ENCODE measurements at regions not wholly inside any gene's neighbourhood (a gene's known extent, or its start where the extent isn't known, plus 50 kb on each side); places are given as distances from the start of the nearest gene placed in this dataset.

DNA sequence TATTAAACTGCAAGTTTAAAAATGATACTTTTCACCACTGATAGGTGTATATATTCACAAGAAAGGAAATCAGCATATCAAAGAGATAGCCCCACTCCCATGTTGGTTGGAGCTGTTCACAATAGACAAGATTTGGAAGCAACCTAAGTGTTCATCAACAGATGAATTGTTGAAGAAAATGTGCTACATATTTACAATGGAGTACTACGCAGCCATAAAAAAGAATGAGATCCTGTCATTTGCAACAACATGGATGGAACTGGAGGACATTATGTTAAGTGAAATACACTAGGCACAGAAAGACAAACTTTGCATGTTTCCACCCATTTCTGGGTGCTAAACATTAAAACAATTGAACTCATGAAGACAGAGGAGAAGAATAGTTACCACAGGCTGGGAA, 278.9 kb upstream of the XYLT1 start:
- TF ChIP-seq POLR2AphosphoS5 (IDR thresholded peaks at IDR 0.05; ENCODE audit: low read depth, low read length), result no peak
- no peak for TF ChIP-seq FOXP2 (optimal IDR thresholded peaks at IDR 0.05; ENCODE audit: borderline replicate concordance, extremely low read depth, extremely low read length, insufficient read depth)
- TF ChIP-seq SIN3A (IDR thresholded peaks at IDR 0.05; ENCODE audit: borderline replicate concordance, insufficient read depth, low read length), result no peak
- TF ChIP-seq, protein P1, sequence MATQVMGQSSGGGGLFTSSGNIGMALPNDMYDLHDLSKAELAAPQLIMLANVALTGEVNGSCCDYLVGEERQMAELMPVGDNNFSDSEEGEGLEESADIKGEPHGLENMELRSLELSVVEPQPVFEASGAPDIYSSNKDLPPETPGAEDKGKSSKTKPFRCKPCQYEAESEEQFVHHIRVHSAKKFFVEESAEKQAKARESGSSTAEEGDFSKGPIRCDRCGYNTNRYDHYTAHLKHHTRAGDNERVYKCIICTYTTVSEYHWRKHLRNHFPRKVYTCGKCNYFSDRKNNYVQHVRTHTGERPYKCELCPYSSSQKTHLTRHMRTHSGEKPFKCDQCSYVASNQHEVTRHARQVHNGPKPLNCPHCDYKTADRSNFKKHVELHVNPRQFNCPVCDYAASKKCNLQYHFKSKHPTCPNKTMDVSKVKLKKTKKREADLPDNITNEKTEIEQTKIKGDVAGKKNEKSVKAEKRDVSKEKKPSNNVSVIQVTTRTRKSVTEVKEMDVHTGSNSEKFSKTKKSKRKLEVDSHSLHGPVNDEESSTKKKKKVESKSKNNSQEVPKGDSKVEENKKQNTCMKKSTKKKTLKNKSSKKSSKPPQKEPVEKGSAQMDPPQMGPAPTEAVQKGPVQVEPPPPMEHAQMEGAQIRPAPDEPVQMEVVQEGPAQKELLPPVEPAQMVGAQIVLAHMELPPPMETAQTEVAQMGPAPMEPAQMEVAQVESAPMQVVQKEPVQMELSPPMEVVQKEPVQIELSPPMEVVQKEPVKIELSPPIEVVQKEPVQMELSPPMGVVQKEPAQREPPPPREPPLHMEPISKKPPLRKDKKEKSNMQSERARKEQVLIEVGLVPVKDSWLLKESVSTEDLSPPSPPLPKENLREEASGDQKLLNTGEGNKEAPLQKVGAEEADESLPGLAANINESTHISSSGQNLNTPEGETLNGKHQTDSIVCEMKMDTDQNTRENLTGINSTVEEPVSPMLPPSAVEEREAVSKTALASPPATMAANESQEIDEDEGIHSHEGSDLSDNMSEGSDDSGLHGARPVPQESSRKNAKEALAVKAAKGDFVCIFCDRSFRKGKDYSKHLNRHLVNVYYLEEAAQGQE (IDR thresholded peaks at IDR 0.05; ENCODE audit: insufficient read depth in 1 of 2, low read depth in 2 of 2, low read length in 2 of 2), result no peak
- TF ChIP-seq TAF1 (IDR thresholded peaks at IDR 0.05; ENCODE audit: borderline replicate concordance, insufficient read depth, low read length), result no peak

DNA sequence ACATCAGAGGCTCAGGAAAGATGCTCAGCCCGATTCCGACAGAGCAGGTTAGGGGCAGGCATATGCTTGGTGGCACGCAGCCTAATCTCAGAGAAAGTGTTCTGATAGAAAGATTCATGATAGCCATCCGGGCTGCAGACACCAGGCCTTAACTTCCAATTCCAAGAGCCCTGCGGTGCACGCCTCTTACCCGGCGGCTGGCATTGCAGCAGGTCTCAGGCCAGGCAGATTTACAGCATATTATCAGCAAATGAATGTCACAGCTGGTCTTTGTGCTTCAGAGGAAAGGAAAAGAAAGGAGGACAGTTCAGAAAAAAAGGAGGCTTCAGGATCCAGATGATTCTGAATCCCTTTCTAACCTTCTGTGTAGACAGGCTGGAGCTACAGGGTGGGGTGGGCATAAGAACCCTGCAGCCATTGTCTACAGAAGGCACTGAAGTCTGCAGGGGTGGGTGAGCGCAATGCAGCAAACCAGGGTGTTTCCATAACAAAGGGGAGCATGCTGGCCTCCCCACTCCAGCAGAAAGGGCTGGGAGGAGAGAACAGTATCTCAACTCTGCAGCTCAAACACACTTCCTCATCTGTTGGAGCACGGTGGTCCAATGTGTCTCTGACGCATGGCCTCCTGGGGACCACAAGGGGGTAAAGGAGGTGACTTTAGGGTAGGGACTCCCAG, 277.4 kb upstream of the XYLT1 start:
- TF ChIP-seq TAF1 (IDR thresholded peaks at IDR 0.05; ENCODE audit: borderline replicate concordance, insufficient read depth, low read length), result no peak
- TF ChIP-seq FOXP2 (optimal IDR thresholded peaks at IDR 0.05; ENCODE audit: borderline replicate concordance, extremely low read depth, extremely low read length, insufficient read depth), result no peak
- TF ChIP-seq, protein P1 (IDR thresholded peaks at IDR 0.05; ENCODE audit: insufficient read depth in 1 of 2, low read depth in 2 of 2, low read length in 2 of 2), result no peak

DNA sequence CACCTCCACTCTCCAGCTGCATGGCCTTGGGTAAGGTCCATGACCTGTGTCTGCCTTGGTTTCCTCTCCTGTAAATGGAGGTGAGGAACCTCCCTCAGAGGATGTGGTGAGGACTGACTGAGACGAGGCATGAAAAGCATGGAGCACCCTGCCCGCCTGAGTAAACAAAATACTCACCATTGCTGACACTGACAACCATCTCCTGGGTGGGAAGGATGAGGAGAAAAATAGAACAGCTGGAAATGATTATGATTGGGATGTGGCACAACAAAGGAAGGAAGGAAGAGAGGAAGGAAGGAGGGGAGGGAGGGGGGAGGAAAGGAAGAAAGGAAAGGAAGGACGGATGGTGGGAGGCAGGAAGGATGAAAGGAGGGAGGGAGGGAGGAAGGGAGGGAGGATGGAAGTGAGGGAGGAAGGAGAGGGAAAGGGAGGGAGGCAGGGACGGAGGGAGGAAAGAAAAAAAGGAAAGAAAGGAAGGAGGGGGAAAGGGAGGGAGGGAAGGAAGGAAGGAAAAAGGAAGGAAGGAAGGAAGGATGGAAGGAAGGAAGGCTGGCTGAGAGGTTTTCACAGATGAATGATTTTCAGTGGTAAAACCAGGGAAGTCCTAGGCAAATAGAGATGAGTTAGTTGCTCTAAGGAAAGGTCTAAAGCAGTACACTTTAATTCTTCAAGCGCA, 276.5 kb upstream of the XYLT1 start:
- TF ChIP-seq SIN3A (IDR thresholded peaks at IDR 0.05; ENCODE audit: borderline replicate concordance, insufficient read depth, low read length) (no peak), TAF1 (IDR thresholded peaks at IDR 0.05; ENCODE audit: borderline replicate concordance, insufficient read depth, low read length) (no peak), FOXP2 (optimal IDR thresholded peaks at IDR 0.05; ENCODE audit: borderline replicate concordance, extremely low read depth, extremely low read length, insufficient read depth) (no peak), POLR2AphosphoS5 (IDR thresholded peaks at IDR 0.05; ENCODE audit: low read depth, low read length) (no peak)
- TF ChIP-seq, protein P1 (IDR thresholded peaks at IDR 0.05; ENCODE audit: insufficient read depth in 1 of 2, low read depth in 2 of 2, low read length in 2 of 2), result no peak

DNA sequence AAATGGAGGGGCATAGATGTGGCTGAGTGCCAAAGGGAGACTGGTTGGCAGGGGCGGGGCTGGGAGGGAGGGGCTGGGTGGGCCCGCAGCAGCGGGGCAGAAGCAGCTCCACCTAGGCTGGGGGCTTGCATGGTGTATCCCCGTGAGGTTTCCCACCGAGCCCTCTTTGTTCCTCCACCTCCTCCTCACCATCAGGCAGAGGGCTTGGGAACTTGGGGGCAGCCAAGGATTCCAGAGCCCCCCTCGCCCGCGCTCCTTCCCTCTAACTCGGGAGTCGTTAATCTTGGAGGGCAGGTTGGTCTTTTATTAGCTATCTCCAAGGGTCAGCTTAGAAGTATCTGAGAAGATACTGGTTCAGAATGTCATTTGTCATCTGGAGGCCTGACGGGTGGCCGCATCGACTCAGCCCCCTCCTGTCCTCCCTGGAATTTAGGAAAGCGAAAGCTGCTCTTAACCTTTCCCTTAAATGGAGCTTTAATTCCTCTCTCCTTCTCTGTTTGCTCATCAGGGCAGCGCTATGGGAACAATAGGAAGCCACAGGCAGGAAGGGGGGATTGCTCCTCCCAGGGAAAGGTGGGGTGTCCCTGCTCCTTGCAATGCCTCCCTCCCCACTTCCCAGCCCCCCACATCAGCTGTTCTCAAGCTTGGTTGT, 274.3 kb upstream of the XYLT1 start:
- no peak for TF ChIP-seq SIN3A (IDR thresholded peaks at IDR 0.05; ENCODE audit: borderline replicate concordance, insufficient read depth, low read length)
- TF ChIP-seq, protein P1 (IDR thresholded peaks at IDR 0.05; ENCODE audit: insufficient read depth in 1 of 2, low read depth in 2 of 2, low read length in 2 of 2), result no peak
- TF ChIP-seq FOXP2 (optimal IDR thresholded peaks at IDR 0.05; ENCODE audit: borderline replicate concordance, extremely low read depth, extremely low read length, insufficient read depth), result no peak
- TF ChIP-seq POLR2AphosphoS5 (IDR thresholded peaks at IDR 0.05; ENCODE audit: low read depth, low read length), result no peak
- TF ChIP-seq TAF1 (IDR thresholded peaks at IDR 0.05; ENCODE audit: borderline replicate concordance, insufficient read depth, low read length), result no peak
